ENCODE measurements at regions not wholly inside any gene's neighbourhood (a gene's known extent, or its start where the extent isn't known, plus 50 kb on each side); places are given as distances from the start of the nearest gene placed in this dataset.
A peak's percentile ranks its signal among the peaks of the same experiment; 100 is the strongest.
"Not testable (repeated sequence)": the region's sequence is repeated elsewhere in the genome, so short reads cannot be mapped to it uniquely, and the experiment has no call there.

- intact Hi-C loops (cut with DNase I); H3K4me3 ChIP-seq; H3K27me3 ChIP-seq; H3K36me3 ChIP-seq: not testable (repeated sequence)
- H3K9me3 ChIP-seq, result peaks cover 0 to 17% (median 2%) of the 10 kb centered on the region in 12 donors
- ATAC-seq (peak; percentile 73 to 85 (median 84)), DNase-seq (peak in 3 of 5 donors; percentile 47 to 87 (median 72))
- peaks cover 0 to 11% (median 0%) of the 10 kb centered on the region in 12 donors for H3K4me1 ChIP-seq
- H3K27ac ChIP-seq, result peak overlapping the region; percentile 39 to 86 (median 77)
- 41 to 52% (median 44%) methylated on average over 29 to 39 of the region's 39 CpGs for WGBS, 4 donors
Measured at GRCh38 chr16:88143122-88144027, 192.1 kb downstream of the BANP start.

GRCh38 chr16:88144028-88144511 is 192.8 kb downstream of the BANP start:
- WGBS, 4 donors, result 22 to 38% (median 27%) methylated on average over 18 to 21 of the region's 21 CpGs
- Histone ChIP-seq H3K27me3 (no peaks in the 10 kb centered on the region), H3K4me1 (peaks cover 0 to 11% (median 0%) of the 10 kb centered on the region in 12 donors), H3K27ac (peak overlapping the region; percentile 39 to 86 (median 77)), H3K4me3 (no peak overlapping the region), H3K9me3 (peaks cover 0 to 10% (median 0%) of the 10 kb centered on the region in 12 donors), H3K36me3 (no peaks in the 10 kb centered on the region)
- DNase-seq (peak in 4 of 5 donors; percentile 56 to 85 (median 60)), ATAC-seq (peak; percentile 85 to 89 (median 86))
- TF ChIP-seq CTCF (IDR thresholded peaks at IDR 0.05) (no peak), POLR2A (IDR thresholded peaks at IDR 0.05) (no peak)
- intact Hi-C loops (cut with DNase I), result no loop called here

GRCh38 chr16:88145376-88145775 is 194.1 kb downstream of the BANP start:
- Histone ChIP-seq H3K27ac (peak overlapping the region in 3 of 12 donors; percentile 41 to 67 (median 44)), H3K4me1 (peaks cover 0 to 11% (median 0%) of the 10 kb centered on the region in 12 donors)
- WGBS, 4 donors, result 85 to 96% (median 88%) methylated on average over 9 to 12 of the region's 13 CpGs
- intact Hi-C loops (cut with DNase I); H3K27me3 ChIP-seq; H3K4me3 ChIP-seq; H3K9me3 ChIP-seq; ATAC-seq; H3K36me3 ChIP-seq: not testable (repeated sequence)
- peak in 1 of 5 donors; percentile 28 for DNase-seq

GRCh38 chr16:88145824-88146405 is 194.7 kb downstream of the BANP start:
- 82 to 88% (median 85%) methylated on average over 7 to 21 of the region's 21 CpGs for WGBS, 4 donors
- ATAC-seq; H3K27me3 ChIP-seq; H3K4me3 ChIP-seq; H3K36me3 ChIP-seq; H3K9me3 ChIP-seq; intact Hi-C loops (cut with DNase I): not testable (repeated sequence)
- peak in 1 of 5 donors; percentile 8 for DNase-seq
- Histone ChIP-seq H3K4me1 (peaks cover 0 to 11% (median 0%) of the 10 kb centered on the region in 12 donors), H3K27ac (peak overlapping the region in 1 of 12 donors; percentile 67)

- H3K36me3 ChIP-seq; H3K4me3 ChIP-seq; DNase-seq; ATAC-seq; intact Hi-C loops (cut with DNase I); H3K9me3 ChIP-seq; H3K27ac ChIP-seq; H3K27me3 ChIP-seq: not testable (repeated sequence)
- WGBS, 4 donors, result 85 to 93% (median 91%) methylated on average over 15 to 16 of the region's 16 CpGs
- peaks cover 0 to 11% (median 0%) of the 10 kb centered on the region in 12 donors for H3K4me1 ChIP-seq
Measured at GRCh38 chr16:88148078-88148477, 196.8 kb downstream of the BANP start.

GRCh38 chr16:88148682-88149081 is 197.4 kb downstream of the BANP start:
- H3K4me1 ChIP-seq; H3K36me3 ChIP-seq; H3K4me3 ChIP-seq; DNase-seq; ATAC-seq; H3K9me3 ChIP-seq; intact Hi-C loops (cut with DNase I); H3K27me3 ChIP-seq: not testable (repeated sequence)
- peak overlapping the region in 2 of 12 donors; percentile 42 to 46 for H3K27ac ChIP-seq
- 84 to 94% (median 86%) methylated on average over 3 to 11 of the region's 11 CpGs for WGBS, 4 donors

- not testable (repeated sequence) for ATAC-seq
Measured at GRCh38 chr16:88149158-88149603, 197.9 kb downstream of the BANP start.

GRCh38 chr16:88149663-88150062 is 198.4 kb downstream of the BANP start:
- intact Hi-C loops (cut with DNase I); H3K9me3 ChIP-seq; DNase-seq; H3K36me3 ChIP-seq; H3K4me3 ChIP-seq; H3K27me3 ChIP-seq; ATAC-seq; H3K4me1 ChIP-seq; H3K27ac ChIP-seq: not testable (repeated sequence)
- 73 to 93% (median 89%) methylated on average over 1 to 3 of the region's 3 CpGs for WGBS, 4 donors

More at GRCh38 chr16:88149158-88149603, 197.9 kb downstream of the BANP start:
- 67 to 92% (median 72%) methylated on average over 7 to 14 of the region's 14 CpGs for WGBS, 4 donors
- peak overlapping the region in 2 of 12 donors; percentile 42 to 46 for H3K27ac ChIP-seq
- H3K4me1 ChIP-seq; H3K36me3 ChIP-seq; H3K4me3 ChIP-seq; H3K27me3 ChIP-seq; intact Hi-C loops (cut with DNase I); DNase-seq; H3K9me3 ChIP-seq: not testable (repeated sequence)

GRCh38 chr16:88150456-88151128 is 199.4 kb downstream of the BANP start:
- DNase-seq; H3K9me3 ChIP-seq; H3K36me3 ChIP-seq; H3K4me1 ChIP-seq; H3K27ac ChIP-seq; H3K27me3 ChIP-seq; intact Hi-C loops (cut with DNase I); H3K4me3 ChIP-seq: not testable (repeated sequence)
- ATAC-seq, result peak in 1 of 4 donors; percentile 21
- 65 to 80% (median 69%) methylated on average over 25 to 27 of the region's 27 CpGs for WGBS, 4 donors
